SU-DHL-6 (cell line): ENCODE measurements at regions not wholly inside any gene's neighbourhood (a gene's known extent, or its start where the extent isn't known, plus 50 kb on each side); places are given as distances from the start of the nearest gene placed in this dataset.

Experiments used
- EZH2phosphoT487 ChIP-seq: fragments of 200-600 bp; sonication (generic), shearing (Covaris generic); conservative IDR thresholded peaks from 2 replicates; pipeline ENCODE4 v1.6.1; 2018; ENCODE audit warnings: mild to moderate bottlenecking, antibody characterized with exemption, low read length, moderate library complexity, mixed read lengths
- TF ChIP-seq, protein P1 (sequence below): fragments of 200-600 bp; sonication (generic); IDR thresholded peaks from one replicate; pipeline ENCODE4 v1.5.1; 2017; ENCODE audit warnings: antibody characterized with exemption, mild to moderate bottlenecking, low read length, moderate library complexity; ENCODE audit not compliant: insufficient read depth, poor library complexity, severe bottlenecking

DNA sequence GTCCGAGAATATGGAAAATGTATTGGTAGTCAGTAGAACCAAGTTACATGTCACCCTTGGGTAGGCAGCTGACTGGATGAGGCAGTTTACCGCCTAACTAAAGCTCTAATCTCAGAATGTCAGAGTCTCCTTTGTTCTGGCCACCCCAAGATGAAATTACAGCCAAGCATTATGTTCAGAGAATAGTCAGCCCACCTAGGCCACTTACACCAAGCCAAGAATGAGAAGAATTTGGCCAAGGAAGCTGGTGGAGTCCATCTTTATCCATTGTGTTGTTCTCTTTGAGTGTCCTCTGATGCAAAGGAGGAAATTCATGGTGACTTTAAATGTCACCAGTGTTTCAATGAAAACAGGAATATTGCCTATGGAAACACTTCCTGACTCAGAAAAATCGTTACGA lies 275.1 kb upstream of the MAP3K1 start:
- TF ChIP-seq, protein P1, sequence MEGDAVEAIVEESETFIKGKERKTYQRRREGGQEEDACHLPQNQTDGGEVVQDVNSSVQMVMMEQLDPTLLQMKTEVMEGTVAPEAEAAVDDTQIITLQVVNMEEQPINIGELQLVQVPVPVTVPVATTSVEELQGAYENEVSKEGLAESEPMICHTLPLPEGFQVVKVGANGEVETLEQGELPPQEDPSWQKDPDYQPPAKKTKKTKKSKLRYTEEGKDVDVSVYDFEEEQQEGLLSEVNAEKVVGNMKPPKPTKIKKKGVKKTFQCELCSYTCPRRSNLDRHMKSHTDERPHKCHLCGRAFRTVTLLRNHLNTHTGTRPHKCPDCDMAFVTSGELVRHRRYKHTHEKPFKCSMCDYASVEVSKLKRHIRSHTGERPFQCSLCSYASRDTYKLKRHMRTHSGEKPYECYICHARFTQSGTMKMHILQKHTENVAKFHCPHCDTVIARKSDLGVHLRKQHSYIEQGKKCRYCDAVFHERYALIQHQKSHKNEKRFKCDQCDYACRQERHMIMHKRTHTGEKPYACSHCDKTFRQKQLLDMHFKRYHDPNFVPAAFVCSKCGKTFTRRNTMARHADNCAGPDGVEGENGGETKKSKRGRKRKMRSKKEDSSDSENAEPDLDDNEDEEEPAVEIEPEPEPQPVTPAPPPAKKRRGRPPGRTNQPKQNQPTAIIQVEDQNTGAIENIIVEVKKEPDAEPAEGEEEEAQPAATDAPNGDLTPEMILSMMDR, result no peak
- TF ChIP-seq EZH2phosphoT487, result no peak
